Brain microvascular endothelial cell (primary cell): ENCODE measurements at regions not wholly inside any gene's neighbourhood (a gene's known extent, or its start where the extent isn't known, plus 50 kb on each side); places are given as distances from the start of the nearest gene placed in this dataset.

Experiments used
- DNase-seq: peaks from one replicate; pipeline ENCODE4 v3.0.0-alpha.2; 2020
- H3K27ac ChIP-seq: fragments of 250-450 bp; sonication (Bioruptor Pico); 2 replicates; pipeline ENCODE4 v1.5.1; 2020; ENCODE audit warnings: mild to moderate bottlenecking, moderate library complexity
- H3K27me3 ChIP-seq: fragments of 250-450 bp; sonication (Bioruptor Pico); replicated peaks from 2 replicates; pipeline ENCODE4 v1.5.1; 2020; ENCODE audit warnings: mild to moderate bottlenecking
- H3K36me3 ChIP-seq: fragments of 250-450 bp; sonication (Bioruptor Pico); replicated peaks from 2 replicates; pipeline ENCODE4 v1.5.1; 2020; ENCODE audit warnings: mild to moderate bottlenecking
- H3K4me3 ChIP-seq: 2 replicates; pipeline ENCODE4 v1.5.1; 2011; ENCODE audit warnings: low read depth, mild to moderate bottlenecking, control low read depth, low read length, moderate library complexity
- in situ Hi-C: cut with HindIII; loops from 2 replicates; pipeline ENCODE4 v1.10.0; 2017; ENCODE audit warnings: low sequenced_read_pairs, low pct_ligation_motif_present
- TF ChIP-seq, protein P1 (sequence below): IDR thresholded peaks from 2 replicates; pipeline ENCODE4 v1.5.1; 2011; ENCODE audit warnings: low read depth, mild to moderate bottlenecking, moderate library complexity, low read length, control low read depth, inconsistent platforms; ENCODE audit errors: missing control alignments

DNA sequence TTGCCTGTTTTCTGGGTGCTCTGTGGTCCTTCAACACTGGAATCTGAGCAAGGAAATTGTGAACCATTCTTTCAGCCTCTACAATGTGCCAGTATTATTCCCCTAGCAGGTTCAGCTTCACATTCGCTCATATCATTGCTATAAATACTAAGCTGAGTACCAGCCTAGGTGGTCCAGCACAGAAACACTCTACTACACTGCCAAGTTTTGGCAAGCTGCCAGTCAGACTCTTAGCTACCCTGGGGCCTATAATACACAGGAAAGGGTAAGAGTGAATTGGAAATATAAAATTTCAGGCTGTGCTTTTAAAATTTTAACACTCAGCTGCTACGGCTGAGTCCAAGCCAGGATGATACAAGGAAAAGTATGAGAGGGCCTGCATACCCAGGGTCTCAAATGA lies 49.9 kb upstream of the PPP1R3A start:
- in situ Hi-C loops, result no loop called here
- TF ChIP-seq, protein P1, sequence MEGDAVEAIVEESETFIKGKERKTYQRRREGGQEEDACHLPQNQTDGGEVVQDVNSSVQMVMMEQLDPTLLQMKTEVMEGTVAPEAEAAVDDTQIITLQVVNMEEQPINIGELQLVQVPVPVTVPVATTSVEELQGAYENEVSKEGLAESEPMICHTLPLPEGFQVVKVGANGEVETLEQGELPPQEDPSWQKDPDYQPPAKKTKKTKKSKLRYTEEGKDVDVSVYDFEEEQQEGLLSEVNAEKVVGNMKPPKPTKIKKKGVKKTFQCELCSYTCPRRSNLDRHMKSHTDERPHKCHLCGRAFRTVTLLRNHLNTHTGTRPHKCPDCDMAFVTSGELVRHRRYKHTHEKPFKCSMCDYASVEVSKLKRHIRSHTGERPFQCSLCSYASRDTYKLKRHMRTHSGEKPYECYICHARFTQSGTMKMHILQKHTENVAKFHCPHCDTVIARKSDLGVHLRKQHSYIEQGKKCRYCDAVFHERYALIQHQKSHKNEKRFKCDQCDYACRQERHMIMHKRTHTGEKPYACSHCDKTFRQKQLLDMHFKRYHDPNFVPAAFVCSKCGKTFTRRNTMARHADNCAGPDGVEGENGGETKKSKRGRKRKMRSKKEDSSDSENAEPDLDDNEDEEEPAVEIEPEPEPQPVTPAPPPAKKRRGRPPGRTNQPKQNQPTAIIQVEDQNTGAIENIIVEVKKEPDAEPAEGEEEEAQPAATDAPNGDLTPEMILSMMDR, result no peak

More for the DNA sequence above, 49.9 kb upstream of the PPP1R3A start:
- H3K4me3 ChIP-seq, result no peak overlapping the region
- no peaks in the 10 kb centered on the region for H3K27me3 ChIP-seq
- no peak for DNase-seq
- H3K36me3 ChIP-seq, result no peaks in the 10 kb centered on the region
- H3K27ac ChIP-seq, result no peak overlapping the region
